Endothelial cell (in vitro differentiated cells): ENCODE measurements at regions not wholly inside any gene's neighbourhood (a gene's known extent, or its start where the extent isn't known, plus 50 kb on each side); places are given as distances from the start of the nearest gene placed in this dataset.

ENCODE experiments used
- DNase-seq: peaks from one replicate; pipeline ENCODE4 v3.0.0; 2021; ENCODE audit warnings: low spot score
- H3K27ac Mint-ChIP-seq: one replicate; pipeline ENCODE4 v1.8.0; 2021; ENCODE audit warnings: mixed read lengths, inconsistent platforms; ENCODE audit not compliant: unreplicated experiment
- H3K27me3 Mint-ChIP-seq: one replicate; pipeline ENCODE4 v1.8.0; 2021; ENCODE audit warnings: mild to moderate bottlenecking, moderate library complexity, mixed read lengths, inconsistent platforms; ENCODE audit not compliant: unreplicated experiment
- H3K36me3 Mint-ChIP-seq: one replicate; pipeline ENCODE4 v1.8.0; 2021; ENCODE audit warnings: mild to moderate bottlenecking, low read depth, mixed read lengths, inconsistent platforms; ENCODE audit not compliant: unreplicated experiment
- H3K4me1 Mint-ChIP-seq: one replicate; pipeline ENCODE4 v1.8.0; 2021; ENCODE audit warnings: mild to moderate bottlenecking, mixed read lengths, inconsistent platforms; ENCODE audit not compliant: unreplicated experiment
- H3K4me3 Mint-ChIP-seq: one replicate; pipeline ENCODE4 v1.8.0; 2021; ENCODE audit warnings: mild to moderate bottlenecking, mixed read lengths, inconsistent platforms; ENCODE audit not compliant: unreplicated experiment
- H3K9me3 Mint-ChIP-seq: one replicate; pipeline ENCODE4 v1.8.0; 2021; ENCODE audit warnings: mixed read lengths, inconsistent platforms; ENCODE audit not compliant: unreplicated experiment
- TF ChIP-seq, protein P1 (sequence below): fragments of 200-600 bp; sonication (generic); IDR thresholded peaks from one replicate; pipeline ENCODE4 v1.5.0; 2021; ENCODE audit warnings: antibody characterized with exemption; ENCODE audit not compliant: unreplicated experiment

DNA sequence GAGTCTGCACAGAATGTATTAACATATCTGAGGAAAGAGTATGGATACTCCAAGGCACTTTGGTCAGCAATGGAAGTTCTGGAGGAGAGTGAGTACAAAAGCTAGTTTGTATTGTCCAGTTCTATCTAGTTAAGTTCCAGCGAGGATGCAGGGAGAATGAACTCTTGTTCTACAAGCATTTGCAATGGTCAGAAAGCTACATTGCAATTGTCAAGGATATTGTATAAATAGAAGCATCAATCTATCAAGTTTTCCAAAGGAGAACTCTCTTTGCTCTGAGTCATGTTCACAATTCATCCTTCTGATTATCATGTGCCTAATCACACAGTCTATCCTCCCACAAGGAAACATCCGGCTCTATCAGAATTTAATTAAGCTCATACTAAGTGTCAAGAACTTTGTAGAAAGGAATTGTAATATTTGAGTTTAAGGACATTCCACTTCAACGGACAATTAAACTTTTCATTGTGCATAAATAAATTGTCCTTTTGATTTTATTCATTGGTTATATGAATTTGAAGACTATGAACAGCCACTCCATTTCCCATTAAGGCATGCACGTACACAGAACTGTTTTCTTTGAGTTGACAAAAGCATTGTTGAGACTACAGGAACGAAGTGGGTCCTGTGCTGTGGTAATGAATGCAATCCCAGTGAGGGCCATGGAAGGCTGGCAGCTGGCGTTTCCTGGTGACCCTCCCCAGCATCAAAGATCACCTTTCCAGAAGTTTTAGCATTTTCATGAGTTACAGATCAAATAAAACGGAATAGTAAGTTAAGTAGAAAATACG lies 973.5 kb upstream of the GOT2 start:
- Mint-ChIP-seq H3K9me3 (no peaks in the 10 kb centered on the region), H3K27me3 (no peaks in the 10 kb centered on the region), H3K27ac (no peak overlapping the region), H3K4me1 (no peaks in the 10 kb centered on the region), H3K4me3 (no peak overlapping the region), H3K36me3 (no peaks in the 10 kb centered on the region)
- TF ChIP-seq, protein P1, sequence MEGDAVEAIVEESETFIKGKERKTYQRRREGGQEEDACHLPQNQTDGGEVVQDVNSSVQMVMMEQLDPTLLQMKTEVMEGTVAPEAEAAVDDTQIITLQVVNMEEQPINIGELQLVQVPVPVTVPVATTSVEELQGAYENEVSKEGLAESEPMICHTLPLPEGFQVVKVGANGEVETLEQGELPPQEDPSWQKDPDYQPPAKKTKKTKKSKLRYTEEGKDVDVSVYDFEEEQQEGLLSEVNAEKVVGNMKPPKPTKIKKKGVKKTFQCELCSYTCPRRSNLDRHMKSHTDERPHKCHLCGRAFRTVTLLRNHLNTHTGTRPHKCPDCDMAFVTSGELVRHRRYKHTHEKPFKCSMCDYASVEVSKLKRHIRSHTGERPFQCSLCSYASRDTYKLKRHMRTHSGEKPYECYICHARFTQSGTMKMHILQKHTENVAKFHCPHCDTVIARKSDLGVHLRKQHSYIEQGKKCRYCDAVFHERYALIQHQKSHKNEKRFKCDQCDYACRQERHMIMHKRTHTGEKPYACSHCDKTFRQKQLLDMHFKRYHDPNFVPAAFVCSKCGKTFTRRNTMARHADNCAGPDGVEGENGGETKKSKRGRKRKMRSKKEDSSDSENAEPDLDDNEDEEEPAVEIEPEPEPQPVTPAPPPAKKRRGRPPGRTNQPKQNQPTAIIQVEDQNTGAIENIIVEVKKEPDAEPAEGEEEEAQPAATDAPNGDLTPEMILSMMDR = no peak
- no peak for DNase-seq

DNA sequence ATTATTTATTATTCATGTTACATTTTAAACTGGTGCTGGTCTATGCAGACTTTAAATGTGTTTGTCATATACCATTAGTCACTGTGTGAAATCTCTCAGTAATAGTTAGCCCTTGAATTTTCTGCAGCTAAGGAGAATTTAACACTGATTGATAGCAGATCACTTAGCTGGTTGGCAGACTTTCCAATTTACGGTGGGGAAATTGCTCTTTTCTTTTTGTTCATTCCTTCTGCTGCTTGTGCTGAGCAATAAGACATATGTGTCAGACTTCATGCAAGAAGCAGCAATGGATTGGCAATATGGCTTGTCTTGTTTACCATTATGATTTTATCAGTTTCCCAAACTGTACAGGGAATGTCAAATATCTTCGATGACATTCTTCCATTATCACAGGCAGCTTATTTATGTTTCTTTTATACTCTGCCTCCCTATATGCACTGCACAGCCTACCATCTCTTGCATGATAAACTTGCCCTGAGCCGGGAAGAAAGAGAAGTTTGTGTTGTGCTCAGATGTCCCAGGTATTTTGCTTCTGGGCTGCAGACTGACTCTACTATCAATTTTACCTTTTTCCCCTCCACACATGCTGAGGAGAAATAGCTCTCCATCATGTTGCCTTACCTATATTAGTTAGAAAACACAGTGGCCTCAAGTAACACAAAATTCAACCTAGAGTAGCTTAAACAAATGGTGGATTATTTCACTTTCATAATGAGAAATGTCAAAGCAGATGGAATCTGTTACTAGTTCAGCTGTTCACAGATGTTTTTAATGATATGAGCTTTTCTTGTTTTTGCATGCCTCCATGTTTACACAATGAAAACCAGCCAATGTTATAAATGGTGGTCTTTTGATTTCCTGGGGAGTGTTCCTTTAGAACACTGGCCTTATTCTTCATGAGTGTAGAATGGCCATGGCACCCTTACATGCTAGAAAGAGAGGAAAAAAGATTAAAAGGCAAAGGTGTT lies 968.1 kb upstream of the GOT2 start:
- Mint-ChIP-seq H3K4me3 (no peak overlapping the region), H3K27ac (no peak overlapping the region), H3K9me3 (no peaks in the 10 kb centered on the region), H3K27me3 (no peaks in the 10 kb centered on the region), H3K4me1 (no peaks in the 10 kb centered on the region), H3K36me3 (no peaks in the 10 kb centered on the region)
- no peak for DNase-seq
- TF ChIP-seq, protein P1 = no peak

DNA sequence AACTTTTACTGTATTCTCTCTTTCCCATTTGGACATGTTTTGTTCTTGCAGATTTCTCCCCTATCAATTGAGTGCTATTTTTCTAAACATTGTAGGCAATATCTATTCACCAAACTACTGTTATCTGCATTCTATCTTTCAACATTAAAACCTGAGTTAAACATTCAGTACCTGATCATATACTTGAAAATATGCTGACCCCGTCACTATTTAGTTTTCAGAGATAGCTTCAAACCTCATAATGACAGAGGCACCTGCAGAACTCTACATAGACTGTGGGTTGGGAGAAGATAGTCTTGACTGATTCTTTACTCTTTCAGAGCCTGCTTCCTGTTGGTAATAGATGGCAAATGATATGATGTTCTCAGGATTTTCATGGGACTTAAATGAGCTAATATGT lies 965.7 kb upstream of the GOT2 start:
- no peaks in the 10 kb centered on the region for H3K36me3 Mint-ChIP-seq
- no peak for DNase-seq
- no peak overlapping the region for H3K4me3 Mint-ChIP-seq
- no peaks in the 10 kb centered on the region for H3K27me3 Mint-ChIP-seq
- TF ChIP-seq, protein P1 = no peak
- H3K9me3 Mint-ChIP-seq = no peaks in the 10 kb centered on the region
- H3K27ac Mint-ChIP-seq = no peak overlapping the region
- no peaks in the 10 kb centered on the region for H3K4me1 Mint-ChIP-seq

DNA sequence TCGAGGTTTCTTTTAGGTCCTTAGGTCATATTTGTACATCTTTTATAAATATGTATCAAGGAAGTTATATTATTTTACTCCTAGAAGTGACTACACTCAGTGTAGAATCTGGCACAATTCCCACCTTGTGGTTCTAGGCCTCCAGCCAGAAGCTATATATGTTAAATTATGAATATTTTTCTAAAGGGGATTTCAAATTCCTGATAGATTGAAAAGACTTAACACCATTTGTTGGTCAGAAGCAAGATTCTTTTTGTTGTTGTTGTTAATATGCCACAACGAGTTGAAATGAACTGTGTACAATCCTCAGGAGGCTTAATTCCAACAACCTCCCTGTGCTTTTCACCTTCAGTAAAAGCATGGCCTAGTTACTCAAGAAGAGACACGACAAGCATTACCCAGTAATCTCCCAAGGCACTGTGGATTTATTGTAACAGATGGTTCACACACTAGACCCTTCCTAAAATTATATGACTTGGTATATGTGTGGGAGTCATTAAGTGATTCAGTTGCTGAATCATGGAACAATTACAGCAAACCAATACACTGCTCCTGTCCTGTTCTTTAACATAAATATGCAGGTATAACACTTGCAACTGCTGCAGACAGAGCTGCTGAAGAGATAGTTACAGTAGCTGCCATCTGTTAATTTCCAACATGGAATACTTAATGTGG lies 964.4 kb upstream of the GOT2 start:
- Mint-ChIP-seq H3K4me1 (no peaks in the 10 kb centered on the region), H3K27me3 (no peaks in the 10 kb centered on the region), H3K4me3 (no peak overlapping the region), H3K36me3 (no peaks in the 10 kb centered on the region), H3K27ac (no peak overlapping the region), H3K9me3 (no peaks in the 10 kb centered on the region)
- TF ChIP-seq, protein P1 = no peak
- DNase-seq = no peak
